ENCODE measurements at regions not wholly inside any gene's neighbourhood (a gene's known extent, or its start where the extent isn't known, plus 50 kb on each side); places are given as distances from the start of the nearest gene placed in this dataset.

GRCh38 chr6:166824146-166824879, 132.0 kb downstream of the RNASET2 start:
- TF ChIP-seq CTCF (IDR thresholded peaks at IDR 0.05; ENCODE audit: borderline replicate concordance, insufficient read depth, low read depth, low read length), result no peak
- H3K4me3 ChIP-seq (ENCODE audit: low read depth, low read length), result no peak overlapping the region

DNA sequence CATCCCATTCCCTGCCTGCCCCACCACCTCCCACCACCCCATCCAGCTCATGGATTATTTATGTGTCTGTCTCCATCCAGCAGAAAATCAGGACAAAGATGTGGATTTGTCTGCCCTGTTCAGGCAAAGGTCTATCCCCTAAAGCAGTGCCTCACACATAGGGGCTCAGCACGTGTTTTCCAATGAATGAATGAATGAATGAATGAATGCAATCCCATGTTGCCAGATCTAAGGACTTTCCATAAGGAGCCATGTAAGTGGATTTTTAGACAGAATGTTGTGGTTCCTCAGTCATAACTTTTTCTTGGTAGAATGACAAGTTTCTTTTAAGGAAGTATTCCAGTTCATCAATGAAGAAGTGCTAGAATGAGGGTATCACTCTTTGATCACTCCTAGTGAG, 133.7 kb downstream of the RNASET2 start:
- no peak for TF ChIP-seq CTCF (IDR thresholded peaks at IDR 0.05; ENCODE audit: borderline replicate concordance, insufficient read depth, low read depth, low read length)
- no peak overlapping the region for H3K4me3 ChIP-seq (ENCODE audit: low read depth, low read length)

GRCh38 chr6:166820483-166820882, 135.9 kb downstream of the RNASET2 start:
- TF ChIP-seq CTCF (IDR thresholded peaks at IDR 0.05; ENCODE audit: borderline replicate concordance, insufficient read depth, low read depth, low read length), result no peak

DNA sequence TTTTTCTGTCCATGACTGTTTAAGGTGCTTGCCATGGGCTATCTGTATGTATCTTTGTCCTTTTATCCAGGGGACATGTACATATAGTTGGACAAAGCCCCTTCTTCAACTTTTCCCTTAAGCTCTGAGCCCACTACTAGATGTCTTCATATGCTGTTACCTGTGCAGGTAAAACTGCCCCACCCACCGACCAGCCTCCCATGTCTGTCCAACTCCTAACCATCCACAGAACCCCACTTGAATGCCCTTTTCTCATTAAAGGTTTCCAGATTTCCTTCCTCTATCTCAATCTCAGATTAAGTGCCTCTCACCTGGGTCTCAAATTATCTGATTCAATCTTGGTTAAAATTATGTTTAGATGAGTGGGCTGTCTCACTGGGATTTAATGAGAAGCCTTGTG, 136.3 kb downstream of the RNASET2 start:
- no peak overlapping the region for H3K4me3 ChIP-seq (ENCODE audit: low read depth, low read length)
- TF ChIP-seq CTCF (IDR thresholded peaks at IDR 0.05; ENCODE audit: borderline replicate concordance, insufficient read depth, low read depth, low read length), result no peak

More at GRCh38 chr6:166820483-166820882, 135.9 kb downstream of the RNASET2 start:
- H3K4me3 ChIP-seq (ENCODE audit: low read depth, low read length), result no peak overlapping the region

DNA sequence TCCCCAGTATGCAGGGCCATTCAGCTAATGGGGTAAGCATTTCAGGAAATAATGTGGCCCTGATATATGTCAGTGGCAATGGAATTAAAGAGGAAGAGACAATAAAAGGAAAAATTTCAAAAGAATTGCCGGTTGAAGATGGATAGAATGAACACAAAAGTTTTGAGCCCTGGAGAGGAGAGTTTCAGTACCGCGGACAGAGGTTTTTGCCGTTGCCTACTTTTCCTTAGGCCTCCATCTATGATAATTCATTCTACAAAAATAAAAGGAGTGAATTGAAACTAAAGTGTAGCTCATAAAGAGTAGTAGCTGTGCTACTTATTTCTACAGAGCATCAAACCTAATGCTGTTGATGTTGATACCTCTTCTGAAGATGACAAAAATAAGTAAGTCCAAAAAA, 140.7 kb downstream of the RNASET2 start:
- no peak for TF ChIP-seq CTCF (IDR thresholded peaks at IDR 0.05; ENCODE audit: borderline replicate concordance, insufficient read depth, low read depth, low read length)
- no peak overlapping the region for H3K4me3 ChIP-seq (ENCODE audit: low read depth, low read length)

GRCh38 chr6:166814390-166814789, 142.0 kb downstream of the RNASET2 start:
- no peak overlapping the region for H3K4me3 ChIP-seq (ENCODE audit: low read depth, low read length)
- TF ChIP-seq CTCF (IDR thresholded peaks at IDR 0.05; ENCODE audit: borderline replicate concordance, insufficient read depth, low read depth, low read length), result no peak

DNA sequence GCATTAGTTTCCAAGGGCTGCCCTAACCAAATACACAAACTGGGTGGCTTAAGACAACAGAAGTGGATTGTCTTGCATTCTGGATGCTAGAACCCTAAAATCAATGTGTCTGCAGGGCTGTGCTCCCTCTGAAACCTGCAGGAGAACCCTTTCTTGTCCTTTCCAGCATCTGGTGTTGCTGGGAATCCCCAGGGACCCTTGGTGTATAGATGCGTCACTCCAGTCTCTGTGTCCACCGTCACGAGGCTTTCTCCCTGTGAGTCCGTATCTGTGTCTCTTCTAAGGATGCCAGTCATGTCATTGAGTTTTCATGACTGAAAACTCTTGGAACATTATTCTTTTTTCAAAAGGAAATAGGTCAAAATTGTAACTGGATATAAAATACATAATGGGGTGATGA, 142.9 kb downstream of the RNASET2 start:
- H3K4me3 ChIP-seq (ENCODE audit: low read depth, low read length), result no peak overlapping the region
- TF ChIP-seq CTCF (IDR thresholded peaks at IDR 0.05; ENCODE audit: borderline replicate concordance, insufficient read depth, low read depth, low read length), result no peak
